Osteoblast (primary cell): ENCODE measurements at regions not wholly inside any gene's neighbourhood (a gene's known extent, or its start where the extent isn't known, plus 50 kb on each side); places are given as distances from the start of the nearest gene placed in this dataset.

ENCODE experiments used
- DNase-seq: peaks from one replicate; pipeline ENCODE4 v3.0.0; 2011; ENCODE audit warnings: low spot score, mixed read lengths; ENCODE audit not compliant: insufficient read length; ENCODE audit errors: missing footprints
- H2AFZ ChIP-seq: 2 replicates; pipeline ENCODE4 v1.6.0; 2011; ENCODE audit warnings: mild to moderate bottlenecking, low read length
- H3K27ac ChIP-seq: 2 replicates; pipeline ENCODE4 v1.5.1; 2011; ENCODE audit warnings: mild to moderate bottlenecking, low read depth, low read length, moderate library complexity
- H3K27me3 ChIP-seq: 2 replicates; pipeline ENCODE4 v1.6.0; 2012; ENCODE audit warnings: mild to moderate bottlenecking, control low read depth, inconsistent platforms, low read length, moderate library complexity; ENCODE audit not compliant: insufficient read depth
- H3K36me3 ChIP-seq: 2 replicates; pipeline ENCODE4 v1.5.1; 2011; ENCODE audit warnings: mild to moderate bottlenecking, low read length, control low read depth, moderate library complexity; ENCODE audit not compliant: insufficient read depth
- H3K4me1 ChIP-seq: 2 replicates; pipeline ENCODE4 v1.5.1; 2011; ENCODE audit warnings: mild to moderate bottlenecking, low read length, control low read depth, moderate library complexity; ENCODE audit not compliant: insufficient read depth
- H3K4me2 ChIP-seq: 2 replicates; pipeline ENCODE4 v1.6.0; 2011; ENCODE audit warnings: mild to moderate bottlenecking, low read length; ENCODE audit not compliant: insufficient read depth
- H3K4me3 ChIP-seq: fragments of 200-600 bp; sonication (generic); 3 replicates; pipeline ENCODE4 v1.5.1; 2012; ENCODE audit warnings: mild to moderate bottlenecking, low read length, inconsistent platforms; ENCODE audit not compliant: insufficient read depth
- H3K79me2 ChIP-seq: 2 replicates; pipeline ENCODE4 v1.6.0; 2012; ENCODE audit warnings: mild to moderate bottlenecking, low read length, control low read depth, inconsistent platforms; ENCODE audit not compliant: insufficient read depth
- H3K9me3 ChIP-seq: 2 replicates; pipeline ENCODE4 v1.5.1; 2011; ENCODE audit warnings: low read depth, low read length, control low read depth
- H4K20me1 ChIP-seq: 2 replicates; pipeline ENCODE4 v1.6.0; 2012; ENCODE audit warnings: mild to moderate bottlenecking, low read length, control low read depth; ENCODE audit not compliant: insufficient read depth
- CTCF ChIP-seq: IDR thresholded peaks from 2 replicates; pipeline ENCODE4 v1.5.1; 2011; ENCODE audit warnings: mild to moderate bottlenecking, low read depth, low read length, moderate library complexity; ENCODE audit errors: extremely low read depth

GRCh38 chr2:111659361-111660333, 224.3 kb downstream of the ANAPC1 start:
- no peaks in the 10 kb centered on the region for H3K9me3 ChIP-seq

GRCh38 chr2:111660811-111661210, 223.2 kb downstream of the ANAPC1 start:
- Histone ChIP-seq H3K79me2 (no peaks in the 10 kb centered on the region), H4K20me1 (no peaks in the 10 kb centered on the region), H3K4me2 (no peak overlapping the region), H3K27me3 (no peaks in the 10 kb centered on the region), H2AFZ (no peak overlapping the region), H3K9me3 (no peaks in the 10 kb centered on the region), H3K27ac (no peak overlapping the region), H3K4me1 (peaks cover 39% of the 10 kb centered on the region), H3K36me3 (no peaks in the 10 kb centered on the region), H3K4me3 (no peak overlapping the region)
- no peak for DNase-seq
- TF ChIP-seq CTCF, result no peak

More at GRCh38 chr2:111659361-111660333, 224.3 kb downstream of the ANAPC1 start:
- Histone ChIP-seq H3K4me2 (peak overlapping the region; percentile 35), H3K27me3 (no peaks in the 10 kb centered on the region), H3K4me3 (no peak overlapping the region), H3K27ac (peak overlapping the region; percentile 74), H3K36me3 (no peaks in the 10 kb centered on the region), H2AFZ (peak overlapping the region; percentile 58), H3K79me2 (no peaks in the 10 kb centered on the region), H3K4me1 (peaks cover 39% of the 10 kb centered on the region), H4K20me1 (no peaks in the 10 kb centered on the region)
- TF ChIP-seq CTCF, result no peak
- peak; percentile 87 for DNase-seq

GRCh38 chr2:111661286-111661940, 222.6 kb downstream of the ANAPC1 start:
- TF ChIP-seq CTCF, result no peak
- Histone ChIP-seq H3K4me3 (no peak overlapping the region), H3K4me2 (no peak overlapping the region), H3K27me3 (no peaks in the 10 kb centered on the region), H3K79me2 (no peaks in the 10 kb centered on the region), H3K4me1 (peaks cover 39% of the 10 kb centered on the region), H2AFZ (no peak overlapping the region), H3K9me3 (no peaks in the 10 kb centered on the region), H3K27ac (peak overlapping the region; percentile 48), H3K36me3 (no peaks in the 10 kb centered on the region), H4K20me1 (no peaks in the 10 kb centered on the region)
- DNase-seq, result no peak
